Heart left ventricle (tissue), 13 donors: ENCODE measurements at regions not wholly inside any gene's neighbourhood (a gene's known extent, or its start where the extent isn't known, plus 50 kb on each side); places are given as distances from the start of the nearest gene placed in this dataset.

Experiments
- POLR2A ChIP-seq, 2 donors: fragments of 450-650 bp; IDR thresholded peaks; one replicate each; pipeline ENCODE4 v1.6.1; 2017; ENCODE audit warnings: antibody characterized with exemption in 2 of 2, mild to moderate bottlenecking in 2 of 2, moderate library complexity in 2 of 2
- TF ChIP-seq, protein P1 (sequence below), 12 donors: fragments of 200-600 bp; sonication (generic) in 4 of 12; IDR thresholded peaks; one replicate each; pipeline versions ENCODE4 v1.5.0 to v1.8.0; 2018 to 2022; ENCODE audit warnings: antibody characterized with exemption in 12 of 12, mild to moderate bottlenecking in 5 of 12
- donor health status: ischemic (EF 13 %, LVEDD 7.1; RV severe dilation, severe dysfunction).
- donor health status: DM: no; HTN: yes; CAD: no.
- donor health status: DM: no; HTN: no; CAD: no.
- donor health status: ischemic (EF 25% LVEDD 6.9; RV normal size, moderate dysfunction).
- donor health status: ischemic (EF 25% LVEDD 5.7; RV mildly dilated, moderate dysfunction).
- donor health status: ischemic (EF 35%, LVEDD 5.7; RV mildly dilated, moderate dysfunction).
- donor health status: nonischemic (EF 11% LVEDD 7.7; RV severe dilation, severe dysfunction).
- donor health status: DM: yes; HTN: yes; CAD: no.
- donor health status: PGD.
- donor health status: ischemic (EF 29% LVEDD 5.4; RV normal size, mild dysfunction).
- donor health status: nonischemic (EF 23%, LVEDD 6.1; RV moderate dilation, normal function).

DNA sequence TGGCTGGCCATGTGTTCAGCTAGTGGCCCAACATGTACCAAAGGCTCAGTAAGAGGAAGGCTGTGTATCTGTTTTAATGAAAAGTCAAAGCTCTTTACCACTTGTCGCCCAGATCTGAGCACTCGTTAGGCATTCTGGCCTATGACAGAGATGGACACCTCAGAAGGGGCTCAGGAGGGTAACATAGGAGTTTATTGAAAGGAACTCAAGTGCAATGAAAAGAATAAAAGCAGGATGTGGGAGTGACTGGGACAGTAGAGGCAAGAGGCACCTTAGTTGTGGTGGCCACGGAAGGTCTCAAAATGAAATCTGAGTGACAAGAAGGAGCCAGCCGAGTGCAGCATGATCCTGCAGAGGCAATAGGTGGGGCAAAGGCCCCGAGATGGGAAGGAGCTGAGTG is 309.7 kb downstream of the MN1 start:
- TF ChIP-seq, protein P1, sequence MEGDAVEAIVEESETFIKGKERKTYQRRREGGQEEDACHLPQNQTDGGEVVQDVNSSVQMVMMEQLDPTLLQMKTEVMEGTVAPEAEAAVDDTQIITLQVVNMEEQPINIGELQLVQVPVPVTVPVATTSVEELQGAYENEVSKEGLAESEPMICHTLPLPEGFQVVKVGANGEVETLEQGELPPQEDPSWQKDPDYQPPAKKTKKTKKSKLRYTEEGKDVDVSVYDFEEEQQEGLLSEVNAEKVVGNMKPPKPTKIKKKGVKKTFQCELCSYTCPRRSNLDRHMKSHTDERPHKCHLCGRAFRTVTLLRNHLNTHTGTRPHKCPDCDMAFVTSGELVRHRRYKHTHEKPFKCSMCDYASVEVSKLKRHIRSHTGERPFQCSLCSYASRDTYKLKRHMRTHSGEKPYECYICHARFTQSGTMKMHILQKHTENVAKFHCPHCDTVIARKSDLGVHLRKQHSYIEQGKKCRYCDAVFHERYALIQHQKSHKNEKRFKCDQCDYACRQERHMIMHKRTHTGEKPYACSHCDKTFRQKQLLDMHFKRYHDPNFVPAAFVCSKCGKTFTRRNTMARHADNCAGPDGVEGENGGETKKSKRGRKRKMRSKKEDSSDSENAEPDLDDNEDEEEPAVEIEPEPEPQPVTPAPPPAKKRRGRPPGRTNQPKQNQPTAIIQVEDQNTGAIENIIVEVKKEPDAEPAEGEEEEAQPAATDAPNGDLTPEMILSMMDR (IDR thresholded peaks at IDR 0.05) = no peak
- no peak for TF ChIP-seq POLR2A (IDR thresholded peaks at IDR 0.05)
